Fibroblast of mammary gland (primary cell): ENCODE measurements at regions not wholly inside any gene's neighbourhood (a gene's known extent, or its start where the extent isn't known, plus 50 kb on each side); places are given as distances from the start of the nearest gene placed in this dataset.

Source experiments
- DNase-seq: peaks from one replicate; pipeline ENCODE4 v3.0.0-alpha.2; 2010; ENCODE audit warnings: low read depth
- H3K4me3 ChIP-seq: 2 replicates; pipeline ENCODE4 v1.5.1; 2011; ENCODE audit warnings: low read depth, mild to moderate bottlenecking, low read length, moderate library complexity; ENCODE audit not compliant: control insufficient read depth
- CTCF ChIP-seq: conservative IDR thresholded peaks from 2 replicates; pipeline ENCODE4 v1.5.1; 2011; ENCODE audit warnings: low read depth, low read length, inconsistent platforms; ENCODE audit not compliant: control insufficient read depth, insufficient read depth

- no peak for TF ChIP-seq CTCF
- DNase-seq: no peak
- H3K4me3 ChIP-seq: no peak overlapping the region
Measured at GRCh38 chrX:147119088-147119487, 304.5 kb upstream of the CXorf51A start.

GRCh38 chrX:147079974-147080373 lies 265.4 kb upstream of the CXorf51A start:
- no peak for TF ChIP-seq CTCF
- H3K4me3 ChIP-seq: no peak overlapping the region
- DNase-seq: no peak

GRCh38 chrX:147079457-147079856 lies 264.9 kb upstream of the CXorf51A start:
- no peak for DNase-seq
- TF ChIP-seq CTCF: no peak
- H3K4me3 ChIP-seq: no peak overlapping the region

GRCh38 chrX:147077472-147077871 lies 262.9 kb upstream of the CXorf51A start:
- H3K4me3 ChIP-seq: no peak overlapping the region
- TF ChIP-seq CTCF: no peak
- DNase-seq: no peak

GRCh38 chrX:147072747-147073146 lies 258.2 kb upstream of the CXorf51A start:
- no peak for TF ChIP-seq CTCF
- DNase-seq: no peak
- H3K4me3 ChIP-seq: no peak overlapping the region

- TF ChIP-seq CTCF: no peak
- peak; percentile 0 for DNase-seq
- no peak overlapping the region for H3K4me3 ChIP-seq
Measured at GRCh38 chrX:147069926-147070325, 255.4 kb upstream of the CXorf51A start.
